ENCODE measurements at regions not wholly inside any gene's neighbourhood (a gene's known extent, or its start where the extent isn't known, plus 50 kb on each side); places are given as distances from the start of the nearest gene placed in this dataset. TPM values are rescaled to one million over a fixed set of nuclear protein-coding genes. Genes with fewer than 3 reads are reported as not detected.

DNA sequence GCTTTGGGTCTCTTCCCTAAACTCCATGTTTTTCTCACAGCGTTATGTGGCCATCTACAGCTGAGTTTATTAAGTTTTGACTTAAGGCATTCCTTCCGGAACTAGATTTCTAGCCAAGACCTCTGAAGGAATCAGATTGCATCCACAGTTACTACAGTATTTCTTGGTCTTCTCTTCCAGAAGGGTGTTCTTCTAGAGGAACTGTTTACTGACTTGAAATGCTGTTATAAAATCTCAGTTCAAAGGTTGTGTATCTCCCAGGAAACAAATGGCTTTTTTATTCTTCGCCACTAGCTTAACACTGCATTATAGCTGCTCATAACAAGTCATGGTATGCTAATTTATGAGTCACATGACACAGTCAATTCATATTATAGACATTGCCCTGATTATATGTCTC is 55.3 kb upstream of the RAD23B start:
- Histone ChIP-seq H3K27me3 (ENCODE audit: insufficient read depth, low read length) (peaks cover 24% of the 10 kb centered on the region), H3K4me2 (ENCODE audit: insufficient read depth, low read length) (no peak overlapping the region), H4K20me1 (ENCODE audit: insufficient read depth, low read length) (no peaks in the 10 kb centered on the region), H3K4me3 (ENCODE audit: insufficient read depth, low read length) (no peak overlapping the region), H3K79me2 (ENCODE audit: insufficient read depth, low read length) (no peaks in the 10 kb centered on the region), H3K36me3 (ENCODE audit: insufficient read depth, low read length) (no peaks in the 10 kb centered on the region), H2AFZ (ENCODE audit: low read length) (no peak overlapping the region), H3K4me1 (ENCODE audit: insufficient read depth, low read length) (no peaks in the 10 kb centered on the region), H3K9me3 (ENCODE audit: low read depth, low read length) (no peaks in the 10 kb centered on the region), H3K27ac (ENCODE audit: low read depth, low read length) (no peak overlapping the region)
- no peak for DNase-seq (ENCODE audit: insufficient read length, low spot score, missing footprints)
- TF ChIP-seq, protein P1, sequence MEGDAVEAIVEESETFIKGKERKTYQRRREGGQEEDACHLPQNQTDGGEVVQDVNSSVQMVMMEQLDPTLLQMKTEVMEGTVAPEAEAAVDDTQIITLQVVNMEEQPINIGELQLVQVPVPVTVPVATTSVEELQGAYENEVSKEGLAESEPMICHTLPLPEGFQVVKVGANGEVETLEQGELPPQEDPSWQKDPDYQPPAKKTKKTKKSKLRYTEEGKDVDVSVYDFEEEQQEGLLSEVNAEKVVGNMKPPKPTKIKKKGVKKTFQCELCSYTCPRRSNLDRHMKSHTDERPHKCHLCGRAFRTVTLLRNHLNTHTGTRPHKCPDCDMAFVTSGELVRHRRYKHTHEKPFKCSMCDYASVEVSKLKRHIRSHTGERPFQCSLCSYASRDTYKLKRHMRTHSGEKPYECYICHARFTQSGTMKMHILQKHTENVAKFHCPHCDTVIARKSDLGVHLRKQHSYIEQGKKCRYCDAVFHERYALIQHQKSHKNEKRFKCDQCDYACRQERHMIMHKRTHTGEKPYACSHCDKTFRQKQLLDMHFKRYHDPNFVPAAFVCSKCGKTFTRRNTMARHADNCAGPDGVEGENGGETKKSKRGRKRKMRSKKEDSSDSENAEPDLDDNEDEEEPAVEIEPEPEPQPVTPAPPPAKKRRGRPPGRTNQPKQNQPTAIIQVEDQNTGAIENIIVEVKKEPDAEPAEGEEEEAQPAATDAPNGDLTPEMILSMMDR (IDR thresholded peaks at IDR 0.05; ENCODE audit: extremely low read depth, low read depth, low read length): no peak

DNA sequence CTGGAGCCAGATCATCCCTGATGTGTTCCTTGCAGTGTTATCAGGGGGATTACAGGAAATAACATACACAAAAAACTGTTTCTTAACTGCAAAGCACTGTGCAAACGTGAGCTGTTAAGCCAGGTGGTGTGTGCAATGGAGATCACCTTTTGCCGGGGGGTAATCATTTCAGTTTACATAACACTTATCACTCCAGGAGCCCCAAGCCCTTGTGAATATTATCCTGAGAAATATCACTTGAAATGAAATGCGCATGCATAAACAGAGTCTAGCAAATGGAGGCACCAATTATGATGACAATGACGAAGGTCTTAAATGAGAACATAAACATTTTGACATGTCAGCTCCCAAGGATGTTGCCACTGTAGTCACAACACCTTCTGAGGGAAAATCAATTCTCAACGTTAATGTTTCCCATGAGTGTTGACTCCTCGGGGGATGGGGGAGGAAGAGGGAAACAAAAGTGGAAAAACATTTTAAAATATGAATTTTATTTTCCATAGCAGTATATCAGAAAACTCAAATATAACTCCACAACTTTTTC is 54.5 kb upstream of the RAD23B start:
- Histone ChIP-seq H3K4me3 (ENCODE audit: insufficient read depth, low read length) (no peak overlapping the region), H3K4me1 (ENCODE audit: insufficient read depth, low read length) (no peaks in the 10 kb centered on the region), H3K36me3 (ENCODE audit: insufficient read depth, low read length) (no peaks in the 10 kb centered on the region), H3K4me2 (ENCODE audit: insufficient read depth, low read length) (no peak overlapping the region), H3K27ac (ENCODE audit: low read depth, low read length) (no peak overlapping the region), H4K20me1 (ENCODE audit: insufficient read depth, low read length) (no peaks in the 10 kb centered on the region), H3K9me3 (ENCODE audit: low read depth, low read length) (no peaks in the 10 kb centered on the region), H3K27me3 (ENCODE audit: insufficient read depth, low read length) (peaks cover 24% of the 10 kb centered on the region), H2AFZ (ENCODE audit: low read length) (no peak overlapping the region), H3K79me2 (ENCODE audit: insufficient read depth, low read length) (no peaks in the 10 kb centered on the region)
- TF ChIP-seq, protein P1 (IDR thresholded peaks at IDR 0.05; ENCODE audit: extremely low read depth, low read depth, low read length): no peak
- DNase-seq (ENCODE audit: insufficient read length, low spot score, missing footprints): no peak

DNA sequence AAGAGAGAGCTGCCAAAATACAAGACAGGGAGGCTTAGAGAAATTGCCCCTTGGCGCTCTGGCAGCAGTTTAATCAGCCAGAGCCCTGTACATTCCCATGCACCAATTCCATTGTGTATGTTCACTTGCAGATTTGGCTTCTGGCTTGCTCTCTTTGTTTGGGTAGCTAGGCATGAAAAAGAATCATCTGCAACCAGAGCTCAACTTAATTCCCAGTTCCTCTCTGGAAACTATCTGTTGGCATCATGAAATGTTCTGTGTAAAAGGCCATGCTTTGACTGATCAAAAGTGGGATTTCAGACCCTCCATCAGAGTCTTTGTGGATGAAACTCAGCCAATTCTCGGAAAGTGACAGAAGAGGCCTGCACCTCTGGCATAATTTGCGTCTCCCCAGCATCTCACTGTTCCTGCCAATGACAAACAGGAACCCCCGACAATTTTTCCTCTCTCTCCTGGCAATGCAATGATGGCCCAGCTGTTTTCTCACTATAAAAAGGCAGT is 53.8 kb upstream of the RAD23B start:
- Histone ChIP-seq H3K4me2 (ENCODE audit: insufficient read depth, low read length) (no peak overlapping the region), H3K9me3 (ENCODE audit: low read depth, low read length) (no peaks in the 10 kb centered on the region), H3K36me3 (ENCODE audit: insufficient read depth, low read length) (no peaks in the 10 kb centered on the region), H3K4me1 (ENCODE audit: insufficient read depth, low read length) (no peaks in the 10 kb centered on the region), H3K4me3 (ENCODE audit: insufficient read depth, low read length) (no peak overlapping the region), H2AFZ (ENCODE audit: low read length) (no peak overlapping the region), H3K27ac (ENCODE audit: low read depth, low read length) (no peak overlapping the region), H3K27me3 (ENCODE audit: insufficient read depth, low read length) (peaks cover 24% of the 10 kb centered on the region), H4K20me1 (ENCODE audit: insufficient read depth, low read length) (no peaks in the 10 kb centered on the region), H3K79me2 (ENCODE audit: insufficient read depth, low read length) (no peaks in the 10 kb centered on the region)
- DNase-seq (ENCODE audit: insufficient read length, low spot score, missing footprints): no peak
- TF ChIP-seq, protein P1 (IDR thresholded peaks at IDR 0.05; ENCODE audit: extremely low read depth, low read depth, low read length): no peak

Small RNAs in the stretch of these regions (small RNA-seq; reads per million reads assigned to genes)
- gene AL807761.1: not detected

Data from osteoblast (primary cell).